ENCODE measurements at regions not wholly inside any gene's neighbourhood (a gene's known extent, or its start where the extent isn't known, plus 50 kb on each side); places are given as distances from the start of the nearest gene placed in this dataset.

GRCh38 chr2:76318848-76319360 is 608.2 kb upstream of the GCFC2 start:
- H3K36me3 Mint-ChIP-seq (ENCODE audit: unreplicated experiment) = no peaks in the 10 kb centered on the region
- TF ChIP-seq, protein P1, sequence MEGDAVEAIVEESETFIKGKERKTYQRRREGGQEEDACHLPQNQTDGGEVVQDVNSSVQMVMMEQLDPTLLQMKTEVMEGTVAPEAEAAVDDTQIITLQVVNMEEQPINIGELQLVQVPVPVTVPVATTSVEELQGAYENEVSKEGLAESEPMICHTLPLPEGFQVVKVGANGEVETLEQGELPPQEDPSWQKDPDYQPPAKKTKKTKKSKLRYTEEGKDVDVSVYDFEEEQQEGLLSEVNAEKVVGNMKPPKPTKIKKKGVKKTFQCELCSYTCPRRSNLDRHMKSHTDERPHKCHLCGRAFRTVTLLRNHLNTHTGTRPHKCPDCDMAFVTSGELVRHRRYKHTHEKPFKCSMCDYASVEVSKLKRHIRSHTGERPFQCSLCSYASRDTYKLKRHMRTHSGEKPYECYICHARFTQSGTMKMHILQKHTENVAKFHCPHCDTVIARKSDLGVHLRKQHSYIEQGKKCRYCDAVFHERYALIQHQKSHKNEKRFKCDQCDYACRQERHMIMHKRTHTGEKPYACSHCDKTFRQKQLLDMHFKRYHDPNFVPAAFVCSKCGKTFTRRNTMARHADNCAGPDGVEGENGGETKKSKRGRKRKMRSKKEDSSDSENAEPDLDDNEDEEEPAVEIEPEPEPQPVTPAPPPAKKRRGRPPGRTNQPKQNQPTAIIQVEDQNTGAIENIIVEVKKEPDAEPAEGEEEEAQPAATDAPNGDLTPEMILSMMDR (IDR thresholded peaks at IDR 0.05; ENCODE audit: partially characterized antibody, unreplicated experiment) = no peak
- no peak overlapping the region for H3K4me3 Mint-ChIP-seq (ENCODE audit: unreplicated experiment)
- no peak overlapping the region for H3K27ac Mint-ChIP-seq (ENCODE audit: unreplicated experiment)
- H3K27me3 Mint-ChIP-seq (ENCODE audit: unreplicated experiment) = no peaks in the 10 kb centered on the region
- no peak for DNase-seq
- H3K4me1 Mint-ChIP-seq (ENCODE audit: low read depth, unreplicated experiment) = no peaks in the 10 kb centered on the region
- H3K9me3 Mint-ChIP-seq (ENCODE audit: unreplicated experiment) = no peaks in the 10 kb centered on the region

- Mint-ChIP-seq H3K4me1 (ENCODE audit: low read depth, unreplicated experiment) (no peaks in the 10 kb centered on the region), H3K9me3 (ENCODE audit: unreplicated experiment) (no peaks in the 10 kb centered on the region), H3K27me3 (ENCODE audit: unreplicated experiment) (no peaks in the 10 kb centered on the region), H3K4me3 (ENCODE audit: unreplicated experiment) (no peak overlapping the region), H3K36me3 (ENCODE audit: unreplicated experiment) (no peaks in the 10 kb centered on the region), H3K27ac (ENCODE audit: unreplicated experiment) (no peak overlapping the region)
- no peak for DNase-seq
- TF ChIP-seq, protein P1 (IDR thresholded peaks at IDR 0.05; ENCODE audit: partially characterized antibody, unreplicated experiment) = no peak
Measured at GRCh38 chr2:76316691-76317090, 606.0 kb upstream of the GCFC2 start.

- no peak for DNase-seq
- Mint-ChIP-seq H3K9me3 (ENCODE audit: unreplicated experiment) (no peaks in the 10 kb centered on the region), H3K36me3 (ENCODE audit: unreplicated experiment) (no peaks in the 10 kb centered on the region), H3K4me3 (ENCODE audit: unreplicated experiment) (no peak overlapping the region), H3K27me3 (ENCODE audit: unreplicated experiment) (no peaks in the 10 kb centered on the region), H3K27ac (ENCODE audit: unreplicated experiment) (no peak overlapping the region), H3K4me1 (ENCODE audit: low read depth, unreplicated experiment) (no peaks in the 10 kb centered on the region)
- TF ChIP-seq, protein P1 (IDR thresholded peaks at IDR 0.05; ENCODE audit: partially characterized antibody, unreplicated experiment) = no peak
Measured at GRCh38 chr2:76314271-76315020, 603.7 kb upstream of the GCFC2 start.

DNA sequence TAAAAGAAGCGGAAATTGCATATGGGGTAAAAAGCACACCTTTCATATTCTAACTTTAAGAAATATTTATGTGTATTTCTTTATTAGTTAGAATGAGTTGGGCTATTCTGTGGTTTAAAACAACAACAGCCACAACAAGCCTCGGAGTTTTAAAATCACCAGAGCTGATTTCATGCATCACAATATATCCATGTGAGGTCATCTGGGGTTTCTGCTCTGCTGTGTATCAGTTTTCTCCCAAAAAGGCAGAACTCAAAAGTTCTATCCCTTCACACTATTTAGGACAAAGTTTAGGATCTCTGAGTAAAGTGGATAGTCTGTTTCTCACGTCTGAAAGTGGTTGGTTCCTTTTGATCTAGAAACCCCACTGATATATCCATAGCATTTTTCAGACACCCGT is 601.5 kb upstream of the GCFC2 start:
- H3K4me3 Mint-ChIP-seq (ENCODE audit: unreplicated experiment) = no peak overlapping the region
- no peak overlapping the region for H3K27ac Mint-ChIP-seq (ENCODE audit: unreplicated experiment)
- H3K27me3 Mint-ChIP-seq (ENCODE audit: unreplicated experiment) = no peaks in the 10 kb centered on the region
- H3K36me3 Mint-ChIP-seq (ENCODE audit: unreplicated experiment) = no peaks in the 10 kb centered on the region
- no peaks in the 10 kb centered on the region for H3K4me1 Mint-ChIP-seq (ENCODE audit: low read depth, unreplicated experiment)
- TF ChIP-seq, protein P1 (IDR thresholded peaks at IDR 0.05; ENCODE audit: partially characterized antibody, unreplicated experiment) = no peak
- DNase-seq = no peak
- H3K9me3 Mint-ChIP-seq (ENCODE audit: unreplicated experiment) = no peaks in the 10 kb centered on the region

DNA sequence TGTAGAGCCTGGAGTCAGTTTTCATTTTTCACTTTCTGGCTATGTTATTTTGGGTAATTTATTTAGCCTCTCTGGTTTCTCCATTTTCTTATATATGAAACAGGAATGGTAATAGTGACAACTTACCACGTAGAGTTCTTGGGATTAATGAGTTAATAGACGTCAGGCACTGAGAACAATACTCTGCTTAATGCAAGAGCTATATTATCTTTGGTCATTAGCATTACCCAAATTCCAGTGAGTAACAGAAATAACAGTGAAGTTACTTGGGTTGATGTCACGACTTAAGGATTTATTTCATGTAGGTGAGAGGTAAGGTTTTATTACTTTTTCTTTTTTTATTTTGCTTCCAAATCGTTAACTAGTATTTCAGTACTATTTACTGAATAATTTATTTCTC is 601.0 kb upstream of the GCFC2 start:
- H3K36me3 Mint-ChIP-seq (ENCODE audit: unreplicated experiment) = no peaks in the 10 kb centered on the region
- no peak overlapping the region for H3K27ac Mint-ChIP-seq (ENCODE audit: unreplicated experiment)
- no peaks in the 10 kb centered on the region for H3K4me1 Mint-ChIP-seq (ENCODE audit: low read depth, unreplicated experiment)
- no peaks in the 10 kb centered on the region for H3K27me3 Mint-ChIP-seq (ENCODE audit: unreplicated experiment)
- DNase-seq = no peak
- no peak overlapping the region for H3K4me3 Mint-ChIP-seq (ENCODE audit: unreplicated experiment)
- TF ChIP-seq, protein P1 (IDR thresholded peaks at IDR 0.05; ENCODE audit: partially characterized antibody, unreplicated experiment) = no peak
- no peaks in the 10 kb centered on the region for H3K9me3 Mint-ChIP-seq (ENCODE audit: unreplicated experiment)
